Neutrophil (primary cell): ENCODE measurements at regions not wholly inside any gene's neighbourhood (a gene's known extent, or its start where the extent isn't known, plus 50 kb on each side); places are given as distances from the start of the nearest gene placed in this dataset.

Source experiments
- H3K27ac ChIP-seq: fragments of 200-600 bp; sonication (generic); 2 replicates; pipeline ENCODE4 v1.5.1; 2016; ENCODE audit warnings: mild to moderate bottlenecking, moderate library complexity
- H3K27me3 ChIP-seq: fragments of 200-600 bp; sonication (generic); 2 replicates; pipeline ENCODE4 v1.6.0; 2016; ENCODE audit warnings: mild to moderate bottlenecking
- H3K36me3 ChIP-seq: fragments of 200-600 bp; sonication (generic); 2 replicates; pipeline ENCODE4 v1.5.1; 2017
- H3K4me1 ChIP-seq, 2 experiments: fragments of 200-600 bp in 1 of 2; sonication (generic) in 1 of 2; 1 replicate in 1 of 2; 2 replicates in 1 of 2; pipeline versions ENCODE4 v1.5.1 to v1.6.1; 2013 to 2016; ENCODE audit warnings: low read depth in 1 of 2, low read length in 1 of 2, mild to moderate bottlenecking in 1 of 2, moderate library complexity in 1 of 2; ENCODE audit not compliant: control insufficient read depth in 1 of 2, insufficient read depth in 1 of 2
- H3K4me3 ChIP-seq, 2 experiments: fragments of 200-600 bp in 1 of 2; sonication (generic) in 1 of 2; 1 replicate in 1 of 2; 2 replicates in 1 of 2; pipeline ENCODE4 v1.5.1; 2013 to 2016; ENCODE audit warnings: low read depth in 1 of 2, low read length in 1 of 2, mild to moderate bottlenecking in 1 of 2, moderate library complexity in 1 of 2
- H3K9me3 ChIP-seq: fragments of 200-600 bp; sonication (generic); 2 replicates; pipeline ENCODE4 v1.5.1; 2016
- TF ChIP-seq, protein P1 (sequence below): fragments of 200-600 bp; sonication (generic); IDR thresholded peaks from 2 replicates; pipeline ENCODE4 v1.5.1; 2016; ENCODE audit warnings: antibody characterized with exemption

GRCh38 chr15:94665676-94666441 lies 434.5 kb downstream of the MCTP2 start:
- Histone ChIP-seq H3K27me3 (no peaks in the 10 kb centered on the region), H3K9me3 (no peaks in the 10 kb centered on the region), H3K4me3 (no peak overlapping the region), H3K36me3 (no peaks in the 10 kb centered on the region), H3K27ac (no peak overlapping the region), H3K4me1 (no peaks in the 10 kb centered on the region)
- TF ChIP-seq, protein P1, sequence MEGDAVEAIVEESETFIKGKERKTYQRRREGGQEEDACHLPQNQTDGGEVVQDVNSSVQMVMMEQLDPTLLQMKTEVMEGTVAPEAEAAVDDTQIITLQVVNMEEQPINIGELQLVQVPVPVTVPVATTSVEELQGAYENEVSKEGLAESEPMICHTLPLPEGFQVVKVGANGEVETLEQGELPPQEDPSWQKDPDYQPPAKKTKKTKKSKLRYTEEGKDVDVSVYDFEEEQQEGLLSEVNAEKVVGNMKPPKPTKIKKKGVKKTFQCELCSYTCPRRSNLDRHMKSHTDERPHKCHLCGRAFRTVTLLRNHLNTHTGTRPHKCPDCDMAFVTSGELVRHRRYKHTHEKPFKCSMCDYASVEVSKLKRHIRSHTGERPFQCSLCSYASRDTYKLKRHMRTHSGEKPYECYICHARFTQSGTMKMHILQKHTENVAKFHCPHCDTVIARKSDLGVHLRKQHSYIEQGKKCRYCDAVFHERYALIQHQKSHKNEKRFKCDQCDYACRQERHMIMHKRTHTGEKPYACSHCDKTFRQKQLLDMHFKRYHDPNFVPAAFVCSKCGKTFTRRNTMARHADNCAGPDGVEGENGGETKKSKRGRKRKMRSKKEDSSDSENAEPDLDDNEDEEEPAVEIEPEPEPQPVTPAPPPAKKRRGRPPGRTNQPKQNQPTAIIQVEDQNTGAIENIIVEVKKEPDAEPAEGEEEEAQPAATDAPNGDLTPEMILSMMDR, result no peak

- TF ChIP-seq, protein P1, result no peak
- no peaks in the 10 kb centered on the region for H3K4me1 ChIP-seq
- H3K9me3 ChIP-seq, result no peaks in the 10 kb centered on the region
- H3K27me3 ChIP-seq, result no peaks in the 10 kb centered on the region
- H3K36me3 ChIP-seq, result no peaks in the 10 kb centered on the region
- H3K4me3 ChIP-seq, result no peak overlapping the region
- no peak overlapping the region for H3K27ac ChIP-seq
Observed at GRCh38 chr15:94666553-94666952, 435.2 kb downstream of the MCTP2 start.

- Histone ChIP-seq H3K4me1 (no peaks in the 10 kb centered on the region), H3K9me3 (no peaks in the 10 kb centered on the region), H3K27ac (no peak overlapping the region), H3K27me3 (peaks cover 4% of the 10 kb centered on the region), H3K4me3 (no peak overlapping the region), H3K36me3 (no peaks in the 10 kb centered on the region)
- TF ChIP-seq, protein P1, result no peak
Observed at GRCh38 chr15:94667109-94667508, 435.7 kb downstream of the MCTP2 start.

DNA sequence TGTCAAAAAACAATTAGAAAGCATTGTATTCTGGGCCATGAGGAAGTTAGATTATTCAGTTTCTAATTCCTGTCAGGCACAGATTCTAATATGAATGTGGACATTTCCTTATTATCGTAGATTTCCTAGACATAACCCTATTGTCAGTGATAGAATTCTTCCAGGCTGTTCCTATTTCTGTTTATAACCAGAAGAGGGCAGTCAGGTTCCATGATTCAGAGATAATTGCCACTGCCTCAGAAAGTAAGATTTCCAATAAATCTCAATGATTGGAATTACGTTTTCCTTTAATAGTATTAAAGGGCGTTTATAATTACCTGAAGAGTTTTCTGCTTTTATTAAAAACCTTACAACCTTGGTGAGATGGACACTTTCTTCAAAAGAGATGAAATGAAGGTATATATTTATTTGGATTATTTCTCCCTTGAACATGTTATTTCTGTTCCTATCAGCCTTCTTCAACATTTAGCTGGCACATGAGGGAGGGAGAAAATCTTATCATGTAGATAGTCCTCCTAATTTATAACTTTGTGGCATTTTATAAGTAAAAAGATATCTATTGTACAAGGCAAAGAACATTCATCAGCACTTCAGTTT lies 439.2 kb downstream of the MCTP2 start:
- H3K27ac ChIP-seq, result no peak overlapping the region
- no peaks in the 10 kb centered on the region for H3K4me1 ChIP-seq
- peaks cover 12% of the 10 kb centered on the region for H3K27me3 ChIP-seq
- TF ChIP-seq, protein P1, result no peak
- no peaks in the 10 kb centered on the region for H3K36me3 ChIP-seq
- no peak overlapping the region for H3K4me3 ChIP-seq
- H3K9me3 ChIP-seq, result no peaks in the 10 kb centered on the region

DNA sequence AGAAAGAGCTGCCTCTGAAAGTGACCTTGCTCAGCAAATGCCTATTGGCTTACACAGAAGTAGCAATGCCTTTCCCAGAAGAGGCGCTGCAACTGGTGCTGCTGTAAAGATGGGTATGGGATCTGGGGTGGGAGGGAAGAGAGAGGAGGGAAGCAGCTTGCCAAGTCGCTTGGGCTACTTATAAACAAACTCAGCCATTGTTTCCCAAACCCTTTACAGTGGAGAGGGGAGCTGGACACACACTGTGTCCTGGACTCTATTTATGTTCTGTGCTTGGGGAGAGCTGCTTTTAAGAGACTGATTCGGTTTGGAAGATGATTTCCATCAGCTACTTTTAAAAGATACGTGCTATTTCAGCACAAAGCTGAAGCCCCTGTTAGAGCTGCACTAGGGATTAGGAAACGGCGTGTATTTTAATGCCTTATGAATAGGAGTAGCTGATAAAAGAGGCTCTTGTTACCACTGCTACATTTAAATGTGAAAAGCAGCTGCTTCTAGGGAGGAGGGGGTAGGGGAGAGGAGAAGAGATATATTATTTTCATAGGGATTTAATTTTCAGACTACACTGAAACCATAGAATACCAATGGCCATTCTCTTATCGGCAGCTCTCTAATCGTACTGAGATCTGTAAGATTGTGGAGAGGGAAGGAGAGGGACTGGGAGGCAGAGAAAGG lies 440.6 kb downstream of the MCTP2 start:
- no peak overlapping the region for H3K27ac ChIP-seq

More for the DNA sequence above, 440.6 kb downstream of the MCTP2 start:
- Histone ChIP-seq H3K4me3 (no peak overlapping the region), H3K36me3 (no peaks in the 10 kb centered on the region), H3K27me3 (peaks cover 12% of the 10 kb centered on the region), H3K9me3 (no peaks in the 10 kb centered on the region), H3K4me1 (no peaks in the 10 kb centered on the region)
- TF ChIP-seq, protein P1, result no peak
